GM19193 (cell line): ENCODE measurements at regions not wholly inside any gene's neighbourhood (a gene's known extent, or its start where the extent isn't known, plus 50 kb on each side); places are given as distances from the start of the nearest gene placed in this dataset.

ENCODE experiments used
- POLR2A ChIP-seq: IDR thresholded peaks from 4 replicates; pipeline ENCODE4 v1.6.1; 2011; ENCODE audit not compliant: insufficient read depth, insufficient read length; ENCODE audit errors: extremely low read depth

DNA sequence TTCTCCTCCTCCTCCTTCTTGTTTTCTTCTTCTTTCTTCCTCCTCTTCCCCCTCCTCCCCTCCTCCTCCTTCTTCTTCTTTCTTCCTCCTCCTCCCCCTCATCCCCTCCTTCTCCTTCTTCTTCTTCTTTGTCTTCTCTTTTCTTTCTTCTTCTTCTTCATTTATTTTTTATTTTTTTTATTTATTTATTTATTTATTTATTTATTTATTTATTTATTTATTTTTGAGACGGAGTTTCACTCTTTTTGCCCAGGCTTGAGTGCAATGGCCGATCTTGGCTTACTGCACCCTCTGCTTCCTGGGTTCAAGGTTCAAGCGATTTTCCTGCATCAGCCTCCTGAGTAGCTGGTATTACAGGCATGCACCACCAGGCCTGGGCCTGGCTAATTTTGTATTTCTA lies 1332.5 kb upstream of the CDH9 start:
- TF ChIP-seq POLR2A, result no peak

DNA sequence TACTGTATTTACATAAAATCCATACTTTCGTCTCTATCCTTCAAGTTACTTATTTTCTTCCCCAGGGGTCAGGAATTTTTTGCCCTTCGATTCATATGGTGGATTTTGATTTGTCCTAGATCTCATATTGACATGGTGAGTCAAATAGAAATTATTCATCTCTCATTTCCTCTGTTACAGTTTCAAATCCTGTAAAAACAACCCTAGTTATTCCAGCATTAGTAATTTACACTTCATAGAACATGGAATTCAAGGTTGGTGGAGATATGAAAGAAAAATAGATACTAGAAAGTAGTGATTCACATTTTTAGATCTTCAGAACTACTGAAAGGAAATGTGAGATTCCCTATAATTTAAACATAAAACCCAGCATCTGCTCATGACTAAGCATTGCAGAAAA lies 1331.0 kb upstream of the CDH9 start:
- TF ChIP-seq POLR2A, result no peak

- no peak for TF ChIP-seq POLR2A
Measured at GRCh38 chr5:28355831-28356230, 1317.4 kb upstream of the CDH9 start.

- TF ChIP-seq POLR2A, result no peak
Measured at GRCh38 chr5:28346696-28347095, 1308.3 kb upstream of the CDH9 start.

DNA sequence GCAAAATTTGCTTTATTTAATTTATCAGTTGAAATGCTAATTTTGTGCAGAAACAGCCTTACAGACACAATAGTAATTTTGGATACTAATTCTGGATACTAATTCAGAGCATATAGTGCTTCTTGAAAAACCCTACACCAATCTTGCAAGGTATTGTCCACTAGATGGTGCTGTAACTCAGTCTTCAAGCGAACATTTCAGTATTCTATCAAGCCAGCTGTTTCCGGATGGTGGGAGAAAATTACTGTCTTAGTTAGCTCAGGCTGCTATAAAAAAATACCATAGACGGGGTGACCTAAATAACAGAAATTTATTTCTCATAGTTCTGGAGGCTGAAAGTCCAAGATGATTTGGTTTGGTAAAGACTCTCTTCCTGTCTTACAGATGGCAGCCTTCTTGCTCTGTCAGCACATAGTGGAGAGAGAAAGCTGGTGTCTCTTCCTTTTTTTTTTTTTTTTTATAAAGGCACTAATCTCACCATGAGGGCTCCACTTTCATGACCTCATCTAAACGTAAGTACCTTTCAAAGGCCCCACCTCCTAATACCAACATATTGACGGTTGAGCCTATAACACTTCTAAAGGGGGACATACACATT lies 1306.5 kb upstream of the CDH9 start:
- no peak for TF ChIP-seq POLR2A

DNA sequence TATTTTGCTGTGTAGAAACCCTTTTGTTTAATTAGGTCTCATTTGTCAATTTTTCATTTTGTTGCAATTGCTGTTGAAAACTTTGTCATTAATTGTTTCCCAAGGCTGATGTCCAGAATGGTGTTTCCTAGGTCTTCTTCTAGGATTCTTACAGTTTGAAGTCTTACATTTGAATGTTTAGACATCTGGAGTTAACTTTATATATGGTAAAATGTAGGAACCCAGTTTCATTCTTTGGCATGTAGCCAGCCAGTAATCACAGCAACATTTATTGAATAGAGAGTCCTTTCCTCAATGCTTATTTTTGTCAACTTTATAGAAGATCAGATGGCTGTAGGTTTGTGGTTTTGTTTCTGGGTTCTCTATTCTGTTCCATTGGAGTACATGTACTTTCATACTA lies 1290.8 kb upstream of the CDH9 start:
- TF ChIP-seq POLR2A, result no peak

GRCh38 chr5:28328681-28329080 lies 1290.3 kb upstream of the CDH9 start:
- TF ChIP-seq POLR2A, result no peak

- TF ChIP-seq POLR2A, result no peak
Measured at GRCh38 chr5:28324174-28324573, 1285.8 kb upstream of the CDH9 start.

DNA sequence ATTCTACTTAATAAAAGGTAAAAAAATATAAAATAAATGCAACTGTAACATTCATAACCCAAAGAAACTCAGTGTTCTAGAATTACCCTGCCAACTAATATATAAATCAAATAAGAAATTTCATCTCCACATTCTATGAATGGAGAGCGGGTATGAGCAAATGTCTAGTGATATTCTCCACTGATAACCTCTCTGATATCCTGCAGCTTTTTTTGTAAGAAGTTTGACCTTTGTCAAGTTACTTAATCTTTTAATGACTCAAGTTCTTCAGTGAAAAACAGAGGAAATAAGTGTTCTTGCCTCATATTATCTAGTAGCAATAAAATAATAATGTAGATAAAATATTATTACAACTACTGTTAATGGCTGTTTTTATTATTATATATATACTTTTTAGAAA lies 1275.6 kb upstream of the CDH9 start:
- no peak for TF ChIP-seq POLR2A

- TF ChIP-seq POLR2A, result no peak
Measured at GRCh38 chr5:28313321-28313951, 1275.0 kb upstream of the CDH9 start.

- TF ChIP-seq POLR2A, result no peak
Measured at GRCh38 chr5:28310696-28311095, 1272.3 kb upstream of the CDH9 start.

DNA sequence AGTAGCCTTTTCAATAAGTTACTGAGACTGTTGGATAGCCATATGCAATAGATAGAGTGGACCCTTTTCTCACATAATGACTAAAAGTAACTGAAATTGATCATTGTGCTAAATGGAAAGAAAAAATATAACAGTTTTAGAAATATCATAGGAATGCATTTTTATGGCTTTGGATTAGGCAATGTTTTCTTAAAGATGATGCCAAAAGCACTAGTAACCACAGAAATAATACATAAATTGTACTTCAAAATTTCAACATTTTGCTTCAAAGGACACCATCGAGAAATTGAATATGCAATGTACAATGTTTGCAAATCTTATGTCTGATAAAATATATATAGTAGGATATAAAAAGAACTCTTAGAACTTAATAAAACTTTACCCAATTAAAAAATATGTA lies 1267.5 kb upstream of the CDH9 start:
- no peak for TF ChIP-seq POLR2A

DNA sequence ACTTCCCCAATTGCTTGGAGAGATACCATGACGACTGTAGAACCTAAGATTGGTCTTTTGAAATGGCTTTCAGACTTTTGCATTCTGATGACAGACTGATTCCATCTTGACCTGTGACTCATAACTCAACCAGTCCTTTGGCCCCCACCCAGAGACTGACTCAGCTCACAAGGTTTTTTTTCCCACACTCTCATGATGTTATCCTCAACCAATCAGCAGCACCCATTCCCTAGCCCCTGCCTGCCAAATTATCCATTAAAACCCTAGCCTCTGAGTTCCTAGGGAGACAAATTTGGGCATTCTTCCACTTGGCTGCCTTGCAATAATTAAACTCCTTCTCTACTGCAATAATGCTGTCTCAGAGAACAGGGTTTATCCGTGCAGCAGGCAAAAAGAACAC lies 1263.3 kb upstream of the CDH9 start:
- TF ChIP-seq POLR2A, result no peak

DNA sequence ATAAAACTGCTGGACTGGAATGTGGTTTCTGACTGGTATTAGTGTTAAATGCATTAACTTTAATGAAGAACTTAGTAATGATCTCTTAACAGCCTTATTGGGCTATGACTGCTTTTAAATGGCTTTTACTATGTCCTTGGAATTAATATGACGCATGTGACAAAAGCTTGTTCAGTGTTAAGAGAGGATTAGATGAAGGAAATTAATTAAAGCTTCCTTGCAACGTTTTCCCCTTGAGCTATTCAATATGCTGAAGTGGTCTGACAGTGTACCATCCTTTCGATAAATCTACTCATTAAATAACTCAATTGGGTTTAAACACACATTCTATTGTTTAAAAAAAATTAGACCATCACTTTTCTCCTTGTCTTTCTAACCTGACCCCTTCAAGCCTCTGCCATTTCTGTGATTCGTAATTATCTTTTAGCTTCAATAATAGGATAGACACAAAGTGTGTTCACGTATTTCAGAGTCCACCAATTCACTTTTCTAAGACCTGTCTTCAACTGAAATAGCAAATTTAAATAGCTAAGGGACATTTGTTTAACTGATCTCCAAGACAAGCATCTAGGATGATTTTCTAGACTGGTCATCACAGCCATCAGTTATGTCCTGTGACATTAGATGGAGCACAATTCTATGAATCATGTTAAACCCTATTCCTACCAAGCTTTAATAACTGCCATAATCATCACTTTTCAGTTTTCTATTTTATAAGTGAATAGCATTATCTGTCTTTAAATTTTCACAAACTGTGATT lies 1258.0 kb upstream of the CDH9 start:
- TF ChIP-seq POLR2A, result no peak

GRCh38 chr5:28286566-28286965 lies 1248.2 kb upstream of the CDH9 start:
- no peak for TF ChIP-seq POLR2A

DNA sequence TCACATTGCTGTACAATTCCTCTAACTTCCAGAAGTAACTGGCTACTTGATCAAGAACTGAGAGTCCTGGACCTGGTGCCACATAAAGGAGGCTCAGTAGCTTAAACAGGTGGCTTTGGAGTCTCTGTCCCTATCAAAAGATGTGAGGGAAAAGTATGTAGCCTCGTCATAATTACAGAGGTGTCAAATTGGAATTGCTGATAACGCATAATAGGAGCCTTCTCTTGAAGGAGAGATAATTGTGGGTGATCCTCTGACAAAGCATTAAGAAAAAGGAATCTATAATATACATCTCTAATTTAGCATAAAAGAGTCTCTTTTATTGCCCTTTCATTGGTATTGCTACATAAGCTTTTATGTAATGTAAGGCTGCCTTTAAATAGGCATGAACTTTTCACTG lies 1246.4 kb upstream of the CDH9 start:
- TF ChIP-seq POLR2A, result no peak
